OCI-LY7 (cell line): ENCODE measurements at regions not wholly inside any gene's neighbourhood (a gene's known extent, or its start where the extent isn't known, plus 50 kb on each side); places are given as distances from the start of the nearest gene placed in this dataset.

Experiments
- EZH2phosphoT487 ChIP-seq: fragments of 200-600 bp; sonication (generic); IDR thresholded peaks from 2 replicates; pipeline ENCODE4 v1.6.1; 2018; ENCODE audit warnings: low read depth, borderline replicate concordance, mild to moderate bottlenecking, mixed run types, antibody characterized with exemption, low read length, moderate library complexity, mixed read lengths
- TF ChIP-seq, protein P1 (sequence below): fragments of 200-600 bp; sonication (generic); conservative IDR thresholded peaks from 2 replicates; pipeline ENCODE4 v1.5.1; 2014; ENCODE audit warnings: mild to moderate bottlenecking, antibody characterized with exemption, low read length, moderate library complexity, mixed read lengths

DNA sequence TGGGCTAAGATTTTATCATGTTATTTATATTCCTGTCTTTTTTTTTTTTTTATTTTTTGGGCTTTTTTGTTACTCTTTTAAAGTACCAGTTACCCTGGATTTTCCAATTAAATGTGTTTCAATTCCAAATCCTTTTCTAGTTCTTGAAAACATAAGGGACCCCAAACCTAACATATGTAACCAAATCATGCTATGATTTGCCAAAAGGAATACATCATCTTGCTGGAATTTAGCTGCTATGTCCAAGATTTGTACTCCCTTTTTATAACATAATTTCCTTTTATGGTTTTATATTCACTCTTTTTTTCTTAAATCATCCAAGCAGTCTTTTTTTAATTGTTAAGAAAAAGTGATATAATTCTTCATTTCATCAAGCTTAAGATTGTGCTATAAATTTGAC is 60.9 kb upstream of the DSEL start:
- no peak for TF ChIP-seq EZH2phosphoT487
- TF ChIP-seq, protein P1, sequence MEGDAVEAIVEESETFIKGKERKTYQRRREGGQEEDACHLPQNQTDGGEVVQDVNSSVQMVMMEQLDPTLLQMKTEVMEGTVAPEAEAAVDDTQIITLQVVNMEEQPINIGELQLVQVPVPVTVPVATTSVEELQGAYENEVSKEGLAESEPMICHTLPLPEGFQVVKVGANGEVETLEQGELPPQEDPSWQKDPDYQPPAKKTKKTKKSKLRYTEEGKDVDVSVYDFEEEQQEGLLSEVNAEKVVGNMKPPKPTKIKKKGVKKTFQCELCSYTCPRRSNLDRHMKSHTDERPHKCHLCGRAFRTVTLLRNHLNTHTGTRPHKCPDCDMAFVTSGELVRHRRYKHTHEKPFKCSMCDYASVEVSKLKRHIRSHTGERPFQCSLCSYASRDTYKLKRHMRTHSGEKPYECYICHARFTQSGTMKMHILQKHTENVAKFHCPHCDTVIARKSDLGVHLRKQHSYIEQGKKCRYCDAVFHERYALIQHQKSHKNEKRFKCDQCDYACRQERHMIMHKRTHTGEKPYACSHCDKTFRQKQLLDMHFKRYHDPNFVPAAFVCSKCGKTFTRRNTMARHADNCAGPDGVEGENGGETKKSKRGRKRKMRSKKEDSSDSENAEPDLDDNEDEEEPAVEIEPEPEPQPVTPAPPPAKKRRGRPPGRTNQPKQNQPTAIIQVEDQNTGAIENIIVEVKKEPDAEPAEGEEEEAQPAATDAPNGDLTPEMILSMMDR = no peak
